A673 (cell line): ENCODE measurements at regions not wholly inside any gene's neighbourhood (a gene's known extent, or its start where the extent isn't known, plus 50 kb on each side); places are given as distances from the start of the nearest gene placed in this dataset.

Experiments used
- CTCF ChIP-seq: fragments of 300-800, 200-600 bp; sonication (generic); conservative IDR thresholded peaks from 2 replicates; pipeline ENCODE4 v1.5.1; 2017; ENCODE audit warnings: low read depth, mild to moderate bottlenecking, antibody characterized with exemption, low read length, moderate library complexity, mixed read lengths
- EZH2 ChIP-seq: fragments of 200-600 bp; sonication (generic); IDR thresholded peaks from 2 replicates; pipeline ENCODE4 v1.6.1; 2017; ENCODE audit warnings: borderline replicate concordance, low read depth, mild to moderate bottlenecking, mixed read lengths, antibody characterized with exemption, low read length; ENCODE audit not compliant: poor library complexity, severe bottlenecking

- TF ChIP-seq CTCF = no peak
- TF ChIP-seq EZH2 = no peak
Observed at GRCh38 chr16:60150907-60151306, 1416.8 kb upstream of the GOT2 start.
